ENCODE measurements at regions not wholly inside any gene's neighbourhood (a gene's known extent, or its start where the extent isn't known, plus 50 kb on each side); places are given as distances from the start of the nearest gene placed in this dataset.

DNA sequence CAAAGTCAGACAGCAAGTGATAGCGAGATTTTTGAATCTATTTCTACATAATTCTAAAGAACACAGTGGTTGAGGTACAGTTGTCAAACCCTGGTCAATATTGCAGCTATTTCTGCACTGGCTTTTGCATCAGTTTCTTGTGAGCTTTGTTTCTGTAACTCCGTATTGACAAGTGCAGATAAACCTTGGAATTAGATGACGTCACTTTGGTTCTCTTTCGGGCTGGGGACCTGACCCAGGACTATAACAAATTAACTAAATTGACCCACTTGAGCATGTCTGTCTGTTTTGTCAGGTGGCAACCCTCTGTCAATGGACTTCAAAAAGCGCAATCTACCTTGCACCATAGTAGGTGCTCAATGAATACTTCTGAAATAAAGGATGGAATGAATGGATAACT is 418.4 kb upstream of the SGCD start:
- Histone ChIP-seq H3K4me3 (ENCODE audit: insufficient read depth, low read depth, low read length) (no peak overlapping the region), H3K4me2 (ENCODE audit: low read length) (no peak overlapping the region), H3K9ac (ENCODE audit: low read length) (no peak overlapping the region), H3K9me3 (ENCODE audit: insufficient read depth, low read depth, low read length) (no peaks in the 10 kb centered on the region), H3K27me3 (ENCODE audit: insufficient read depth, low read length) (no peaks in the 10 kb centered on the region), H2AFZ (ENCODE audit: low read depth, low read length) (no peak overlapping the region), H3K27ac (ENCODE audit: low read depth, low read length) (no peak overlapping the region), H3K36me3 (ENCODE audit: insufficient read depth, low read length) (no peaks in the 10 kb centered on the region), H4K20me1 (ENCODE audit: insufficient read depth, low read length) (no peaks in the 10 kb centered on the region), H3K4me1 (ENCODE audit: insufficient read depth, low read length) (no peaks in the 10 kb centered on the region), H3K79me2 (ENCODE audit: insufficient read depth, low read length) (no peaks in the 10 kb centered on the region)
- no peaks in the 10 kb centered on the region for H3K36me3 Mint-ChIP-seq (ENCODE audit: low read depth, unreplicated experiment)
- no peak overlapping the region for H3K27ac Mint-ChIP-seq (ENCODE audit: unreplicated experiment)
- no peak for DNase-seq (ENCODE audit: low read depth)
- peaks cover 3% of the 10 kb centered on the region for H3K27me3 Mint-ChIP-seq (ENCODE audit: low read depth, unreplicated experiment)
- no peak for FAIRE-seq
- H3K4me1 Mint-ChIP-seq (ENCODE audit: low read depth, unreplicated experiment): no peaks in the 10 kb centered on the region
- no peaks in the 10 kb centered on the region for H3K9me3 Mint-ChIP-seq (ENCODE audit: unreplicated experiment)
- TF ChIP-seq, protein P1, sequence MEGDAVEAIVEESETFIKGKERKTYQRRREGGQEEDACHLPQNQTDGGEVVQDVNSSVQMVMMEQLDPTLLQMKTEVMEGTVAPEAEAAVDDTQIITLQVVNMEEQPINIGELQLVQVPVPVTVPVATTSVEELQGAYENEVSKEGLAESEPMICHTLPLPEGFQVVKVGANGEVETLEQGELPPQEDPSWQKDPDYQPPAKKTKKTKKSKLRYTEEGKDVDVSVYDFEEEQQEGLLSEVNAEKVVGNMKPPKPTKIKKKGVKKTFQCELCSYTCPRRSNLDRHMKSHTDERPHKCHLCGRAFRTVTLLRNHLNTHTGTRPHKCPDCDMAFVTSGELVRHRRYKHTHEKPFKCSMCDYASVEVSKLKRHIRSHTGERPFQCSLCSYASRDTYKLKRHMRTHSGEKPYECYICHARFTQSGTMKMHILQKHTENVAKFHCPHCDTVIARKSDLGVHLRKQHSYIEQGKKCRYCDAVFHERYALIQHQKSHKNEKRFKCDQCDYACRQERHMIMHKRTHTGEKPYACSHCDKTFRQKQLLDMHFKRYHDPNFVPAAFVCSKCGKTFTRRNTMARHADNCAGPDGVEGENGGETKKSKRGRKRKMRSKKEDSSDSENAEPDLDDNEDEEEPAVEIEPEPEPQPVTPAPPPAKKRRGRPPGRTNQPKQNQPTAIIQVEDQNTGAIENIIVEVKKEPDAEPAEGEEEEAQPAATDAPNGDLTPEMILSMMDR (IDR thresholded peaks at IDR 0.05; ENCODE audit: insufficient read depth, low read depth, low read length): no peak
- no peak for TF ChIP-seq EZH2 (IDR thresholded peaks at IDR 0.05; ENCODE audit: insufficient read depth, low read length)
- H3K4me3 Mint-ChIP-seq (ENCODE audit: unreplicated experiment): no peak overlapping the region

DNA sequence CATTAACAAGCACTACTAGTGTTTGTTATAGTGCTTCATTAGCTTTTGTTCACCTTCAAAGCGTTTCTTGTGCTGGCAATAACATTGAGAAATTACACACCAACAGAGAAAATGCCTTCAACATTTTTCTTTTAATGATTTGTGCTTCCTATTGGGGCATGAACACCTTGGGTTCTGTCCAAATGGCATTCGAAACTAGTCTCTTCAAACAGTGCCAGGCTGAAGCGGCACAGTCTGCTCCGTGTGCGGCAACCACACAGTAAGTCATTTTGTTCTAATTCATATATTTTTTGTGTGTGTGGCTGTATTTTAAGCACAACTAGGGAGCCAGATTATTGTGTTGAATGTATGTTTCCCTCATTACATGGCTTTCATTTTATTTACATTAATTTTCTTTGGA is 414.7 kb upstream of the SGCD start:
- no peaks in the 10 kb centered on the region for H3K4me1 ChIP-seq (ENCODE audit: insufficient read depth, low read length)
- H2AFZ ChIP-seq (ENCODE audit: low read depth, low read length): no peak overlapping the region
- Mint-ChIP-seq H3K4me3 (ENCODE audit: unreplicated experiment) (no peak overlapping the region), H3K9me3 (ENCODE audit: unreplicated experiment) (no peaks in the 10 kb centered on the region), H3K27me3 (ENCODE audit: low read depth, unreplicated experiment) (no peaks in the 10 kb centered on the region), H3K27ac (ENCODE audit: unreplicated experiment) (no peak overlapping the region), H3K36me3 (ENCODE audit: low read depth, unreplicated experiment) (no peaks in the 10 kb centered on the region), H3K4me1 (ENCODE audit: low read depth, unreplicated experiment) (peaks cover 7% of the 10 kb centered on the region)
- no peak overlapping the region for H3K27ac ChIP-seq (ENCODE audit: low read depth, low read length)
- no peaks in the 10 kb centered on the region for H3K27me3 ChIP-seq (ENCODE audit: insufficient read depth, low read length)
- TF ChIP-seq, protein P1 (IDR thresholded peaks at IDR 0.05; ENCODE audit: insufficient read depth, low read depth, low read length): no peak
- no peak for TF ChIP-seq EZH2 (IDR thresholded peaks at IDR 0.05; ENCODE audit: insufficient read depth, low read length)
- DNase-seq (ENCODE audit: low read depth): no peak
- H4K20me1 ChIP-seq (ENCODE audit: insufficient read depth, low read length): no peaks in the 10 kb centered on the region
- no peaks in the 10 kb centered on the region for H3K9me3 ChIP-seq (ENCODE audit: insufficient read depth, low read depth, low read length)
- H3K79me2 ChIP-seq (ENCODE audit: insufficient read depth, low read length): no peaks in the 10 kb centered on the region
- H3K9ac ChIP-seq (ENCODE audit: low read length): no peak overlapping the region
- no peaks in the 10 kb centered on the region for H3K36me3 ChIP-seq (ENCODE audit: insufficient read depth, low read length)
- H3K4me2 ChIP-seq (ENCODE audit: low read length): no peak overlapping the region
- no peak for FAIRE-seq
- H3K4me3 ChIP-seq (ENCODE audit: insufficient read depth, low read depth, low read length): no peak overlapping the region

DNA sequence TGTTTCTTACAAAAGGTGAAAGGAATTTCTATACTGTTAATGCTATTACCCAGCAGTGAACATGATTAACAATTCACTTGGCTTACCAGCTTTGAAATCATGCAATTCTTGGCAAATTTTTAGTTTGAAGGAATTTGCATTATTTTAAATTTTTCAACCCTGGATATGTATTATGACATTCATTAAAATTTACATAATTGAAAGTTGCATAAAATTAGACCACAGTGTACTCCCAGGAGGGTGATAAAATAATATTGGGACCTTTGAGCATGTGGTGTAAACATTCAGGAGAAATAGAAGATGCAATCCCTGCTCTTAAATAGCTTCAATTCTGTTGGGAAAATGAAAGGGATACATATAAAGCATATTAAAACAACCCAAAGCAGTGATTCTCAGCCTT is 412.2 kb upstream of the SGCD start:
- FAIRE-seq: peak; percentile 17
- Histone ChIP-seq H3K27ac (ENCODE audit: low read depth, low read length) (no peak overlapping the region), H3K79me2 (ENCODE audit: insufficient read depth, low read length) (no peaks in the 10 kb centered on the region), H3K4me3 (ENCODE audit: insufficient read depth, low read depth, low read length) (no peak overlapping the region), H3K27me3 (ENCODE audit: insufficient read depth, low read length) (no peaks in the 10 kb centered on the region), H3K4me1 (ENCODE audit: insufficient read depth, low read length) (no peaks in the 10 kb centered on the region), H3K4me2 (ENCODE audit: low read length) (no peak overlapping the region), H4K20me1 (ENCODE audit: insufficient read depth, low read length) (no peaks in the 10 kb centered on the region), H3K36me3 (ENCODE audit: insufficient read depth, low read length) (no peaks in the 10 kb centered on the region), H3K9ac (ENCODE audit: low read length) (no peak overlapping the region), H3K9me3 (ENCODE audit: insufficient read depth, low read depth, low read length) (no peaks in the 10 kb centered on the region), H2AFZ (ENCODE audit: low read depth, low read length) (no peak overlapping the region)
- no peak overlapping the region for H3K4me3 Mint-ChIP-seq (ENCODE audit: unreplicated experiment)
- H3K27ac Mint-ChIP-seq (ENCODE audit: unreplicated experiment): no peak overlapping the region
- H3K27me3 Mint-ChIP-seq (ENCODE audit: low read depth, unreplicated experiment): no peaks in the 10 kb centered on the region
- H3K9me3 Mint-ChIP-seq (ENCODE audit: unreplicated experiment): no peaks in the 10 kb centered on the region
- no peak for DNase-seq (ENCODE audit: low read depth)
- TF ChIP-seq EZH2 (IDR thresholded peaks at IDR 0.05; ENCODE audit: insufficient read depth, low read length): no peak
- TF ChIP-seq, protein P1 (IDR thresholded peaks at IDR 0.05; ENCODE audit: insufficient read depth, low read depth, low read length): no peak
- H3K4me1 Mint-ChIP-seq (ENCODE audit: low read depth, unreplicated experiment): peaks cover 14% of the 10 kb centered on the region
- no peaks in the 10 kb centered on the region for H3K36me3 Mint-ChIP-seq (ENCODE audit: low read depth, unreplicated experiment)

Measured in astrocyte (in vitro differentiated cells and primary cell).